ENCODE measurements at regions not wholly inside any gene's neighbourhood (a gene's known extent, or its start where the extent isn't known, plus 50 kb on each side); places are given as distances from the start of the nearest gene placed in this dataset.
"Not testable (repeated sequence)": the region's sequence is repeated elsewhere in the genome, so short reads cannot be mapped to it uniquely, and the experiment has no call there.

DNA sequence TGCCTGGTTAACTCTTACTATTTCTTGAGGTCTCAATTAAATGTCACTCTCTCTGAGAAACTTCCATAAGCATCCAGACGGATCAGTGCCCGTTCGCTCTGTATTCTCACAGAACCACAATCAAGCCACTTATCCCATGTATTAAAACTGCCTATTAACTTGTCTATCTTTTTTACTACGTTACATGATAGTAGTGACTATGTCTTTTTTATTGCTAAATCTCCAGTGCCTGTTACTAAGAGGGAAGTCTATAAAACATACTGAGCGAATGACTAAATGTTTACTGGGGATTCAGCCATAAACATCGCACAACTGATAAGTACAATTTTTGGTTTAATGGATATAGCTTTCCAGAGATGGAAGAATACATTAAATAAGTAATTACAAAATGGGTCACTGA, 399.9 kb downstream of the NXPH1 start:
- Histone ChIP-seq H3K36me3 (ENCODE audit: insufficient read depth, low read length) (no peaks in the 10 kb centered on the region), H2AFZ (ENCODE audit: low read length) (no peak overlapping the region), H3K4me3 (ENCODE audit: low read length) (no peak overlapping the region), H3K27ac (ENCODE audit: low read length) (no peak overlapping the region), H3K4me1 (ENCODE audit: low read length) (no peaks in the 10 kb centered on the region), H3K9me2 (replicated peaks; ENCODE audit: insufficient read depth, low read length) (no peaks in the 10 kb centered on the region), H3K9me3 (ENCODE audit: low read length) (peaks cover 5% of the 10 kb centered on the region; the same call in 1 of the 2 replicates), H3K9ac (ENCODE audit: low read length) (no peak overlapping the region), H3K79me2 (ENCODE audit: low read length) (no peaks in the 10 kb centered on the region), H3K27me3 (ENCODE audit: low read length) (no peaks in the 10 kb centered on the region), H4K20me1 (ENCODE audit: insufficient read depth, low read depth, low read length) (no peaks in the 10 kb centered on the region), H3K4me2 (ENCODE audit: low read depth, low read length, poor library complexity, severe bottlenecking) (no peak overlapping the region)
- DNase-seq, result no peak

GRCh38 chr7:8841171-8841570, 407.8 kb downstream of the NXPH1 start:
- Histone ChIP-seq H2AFZ (ENCODE audit: low read length) (no peak overlapping the region), H3K4me1 (ENCODE audit: low read length) (no peaks in the 10 kb centered on the region)

GRCh38 chr7:8871716-8872115, 438.3 kb downstream of the NXPH1 start:
- Histone ChIP-seq H3K4me3 (ENCODE audit: low read length) (no peak overlapping the region), H4K20me1 (ENCODE audit: insufficient read depth, low read depth, low read length) (no peaks in the 10 kb centered on the region), H3K36me3 (ENCODE audit: insufficient read depth, low read length) (no peaks in the 10 kb centered on the region), H3K27me3 (ENCODE audit: low read length) (no peaks in the 10 kb centered on the region), H2AFZ (ENCODE audit: low read length) (no peak overlapping the region), H3K27ac (ENCODE audit: low read length) (no peak overlapping the region), H3K4me2 (ENCODE audit: low read depth, low read length, poor library complexity, severe bottlenecking) (no peak overlapping the region), H3K9me2 (replicated peaks; ENCODE audit: insufficient read depth, low read length) (no peaks in the 10 kb centered on the region), H3K9ac (ENCODE audit: low read length) (no peak overlapping the region), H3K79me2 (ENCODE audit: low read length) (no peaks in the 10 kb centered on the region), H3K4me1 (ENCODE audit: low read length) (no peaks in the 10 kb centered on the region), H3K9me3 (ENCODE audit: low read length) (peaks cover 8% of the 10 kb centered on the region; the same call in 1 of the 2 replicates)
- no peak for DNase-seq

More at GRCh38 chr7:8841171-8841570, 407.8 kb downstream of the NXPH1 start:
- Histone ChIP-seq H3K27ac (ENCODE audit: low read length) (no peak overlapping the region), H3K9me2 (replicated peaks; ENCODE audit: insufficient read depth, low read length) (no peaks in the 10 kb centered on the region), H3K36me3 (ENCODE audit: insufficient read depth, low read length) (no peaks in the 10 kb centered on the region), H3K9me3 (ENCODE audit: low read length) (no peaks in the 10 kb centered on the region), H3K27me3 (ENCODE audit: low read length) (no peaks in the 10 kb centered on the region), H3K4me3 (ENCODE audit: low read length) (no peak overlapping the region), H3K4me2 (ENCODE audit: low read depth, low read length, poor library complexity, severe bottlenecking) (no peak overlapping the region), H3K79me2 (ENCODE audit: low read length) (no peaks in the 10 kb centered on the region), H4K20me1 (ENCODE audit: insufficient read depth, low read depth, low read length) (no peaks in the 10 kb centered on the region), H3K9ac (ENCODE audit: low read length) (no peak overlapping the region)
- no peak for DNase-seq

- no peak overlapping the region for H3K4me3 ChIP-seq (ENCODE audit: low read length)
- H3K79me2 ChIP-seq (ENCODE audit: low read length), result no peaks in the 10 kb centered on the region
- H3K27me3 ChIP-seq (ENCODE audit: low read length), result no peaks in the 10 kb centered on the region
- H3K9me2 ChIP-seq (replicated peaks; ENCODE audit: insufficient read depth, low read length), result no peaks in the 10 kb centered on the region
- H2AFZ ChIP-seq (ENCODE audit: low read length), result no peak overlapping the region
- H3K36me3 ChIP-seq (ENCODE audit: insufficient read depth, low read length), result no peaks in the 10 kb centered on the region
- H3K27ac ChIP-seq (ENCODE audit: low read length), result no peak overlapping the region
- no peak overlapping the region for H3K9ac ChIP-seq (ENCODE audit: low read length)
- no peaks in the 10 kb centered on the region; the same call in 1 of the 2 replicates for H3K9me3 ChIP-seq (ENCODE audit: low read length)
- H3K4me2 ChIP-seq (ENCODE audit: low read depth, low read length, poor library complexity, severe bottlenecking), result no peak overlapping the region
- H4K20me1 ChIP-seq (ENCODE audit: insufficient read depth, low read depth, low read length), result no peaks in the 10 kb centered on the region
- no peak for DNase-seq
- no peaks in the 10 kb centered on the region for H3K4me1 ChIP-seq (ENCODE audit: low read length)
Measured at GRCh38 chr7:8881916-8882315, 448.5 kb downstream of the NXPH1 start.

DNA sequence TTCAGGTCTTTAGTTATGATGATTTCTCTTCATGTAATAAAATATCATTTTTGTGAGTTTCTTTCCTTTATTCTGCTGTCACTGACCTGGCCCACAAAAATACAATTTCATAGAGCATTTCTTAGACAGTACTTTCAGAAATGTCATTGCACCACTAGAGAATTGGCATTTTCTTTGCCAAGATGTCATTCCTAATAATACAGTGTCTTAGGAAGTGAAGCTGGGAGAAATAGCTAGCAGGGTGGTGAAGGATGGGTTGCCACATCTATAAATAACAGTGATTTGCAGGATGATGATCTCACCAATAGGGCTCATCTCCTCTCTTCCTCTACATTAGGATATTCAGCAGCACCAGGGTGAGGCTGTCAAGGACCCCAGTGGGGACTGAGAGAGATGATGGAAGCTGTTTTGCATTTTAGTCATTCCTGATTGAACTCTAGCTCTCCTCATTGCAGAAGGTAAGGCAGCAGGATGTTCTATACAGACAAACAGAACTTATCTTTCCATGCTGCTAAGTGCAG, 452.1 kb downstream of the NXPH1 start:
- no peaks in the 10 kb centered on the region for H3K79me2 ChIP-seq (ENCODE audit: low read length)
- H3K27ac ChIP-seq (ENCODE audit: low read length), result no peak overlapping the region
- no peak overlapping the region for H3K9ac ChIP-seq (ENCODE audit: low read length)
- no peak overlapping the region for H2AFZ ChIP-seq (ENCODE audit: low read length)
- no peaks in the 10 kb centered on the region for H3K4me1 ChIP-seq (ENCODE audit: low read length)
- no peaks in the 10 kb centered on the region for H3K9me2 ChIP-seq (replicated peaks; ENCODE audit: insufficient read depth, low read length)
- no peak overlapping the region for H3K4me2 ChIP-seq (ENCODE audit: low read depth, low read length, poor library complexity, severe bottlenecking)
- no peaks in the 10 kb centered on the region; the same call in 1 of the 2 replicates for H3K9me3 ChIP-seq (ENCODE audit: low read length)
- H3K4me3 ChIP-seq (ENCODE audit: low read length), result no peak overlapping the region
- no peaks in the 10 kb centered on the region for H4K20me1 ChIP-seq (ENCODE audit: insufficient read depth, low read depth, low read length)
- no peak for DNase-seq
- H3K27me3 ChIP-seq (ENCODE audit: low read length), result no peaks in the 10 kb centered on the region
- H3K36me3 ChIP-seq (ENCODE audit: insufficient read depth, low read length), result no peaks in the 10 kb centered on the region

GRCh38 chr7:8890346-8890745, 456.9 kb downstream of the NXPH1 start:
- not testable (repeated sequence) for H3K36me3 ChIP-seq (ENCODE audit: insufficient read depth, low read length); H3K4me3 ChIP-seq (ENCODE audit: low read length); H3K27me3 ChIP-seq (ENCODE audit: low read length); H3K9me2 ChIP-seq (replicated peaks; ENCODE audit: insufficient read depth, low read length); H3K9me3 ChIP-seq (ENCODE audit: low read length); H3K27ac ChIP-seq (ENCODE audit: low read length); H3K79me2 ChIP-seq (ENCODE audit: low read length); H2AFZ ChIP-seq (ENCODE audit: low read length); H3K9ac ChIP-seq (ENCODE audit: low read length); H4K20me1 ChIP-seq (ENCODE audit: insufficient read depth, low read depth, low read length); DNase-seq; H3K4me2 ChIP-seq (ENCODE audit: low read depth, low read length, poor library complexity, severe bottlenecking); H3K4me1 ChIP-seq (ENCODE audit: low read length)

DNA sequence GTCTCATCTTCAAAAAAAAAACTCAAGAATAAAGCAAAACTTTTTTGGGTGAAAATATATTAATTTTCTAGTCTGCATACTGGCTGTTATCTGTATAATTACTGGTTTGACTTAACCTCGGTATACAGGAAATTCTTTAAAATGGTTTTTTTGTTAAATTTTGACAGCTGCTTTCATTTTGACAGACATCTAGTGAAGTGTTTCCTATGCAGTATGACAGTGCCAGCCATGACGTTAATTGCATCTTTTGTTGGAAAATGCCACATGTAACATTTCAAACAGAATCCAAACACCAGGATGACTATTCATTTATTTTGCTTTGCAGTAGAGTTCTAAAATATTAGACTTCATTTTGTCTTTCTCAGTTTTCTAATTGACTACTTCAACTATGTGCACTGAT, 460.4 kb downstream of the NXPH1 start:
- Histone ChIP-seq H3K4me1 (ENCODE audit: low read length) (no peaks in the 10 kb centered on the region), H3K9ac (ENCODE audit: low read length) (no peak overlapping the region), H3K27ac (ENCODE audit: low read length) (no peak overlapping the region), H3K4me2 (ENCODE audit: low read depth, low read length, poor library complexity, severe bottlenecking) (no peak overlapping the region), H3K9me2 (replicated peaks; ENCODE audit: insufficient read depth, low read length) (no peaks in the 10 kb centered on the region), H3K9me3 (ENCODE audit: low read length) (peaks cover 7% of the 10 kb centered on the region; the same call in 1 of the 2 replicates), H4K20me1 (ENCODE audit: insufficient read depth, low read depth, low read length) (no peaks in the 10 kb centered on the region), H3K36me3 (ENCODE audit: insufficient read depth, low read length) (no peaks in the 10 kb centered on the region), H3K27me3 (ENCODE audit: low read length) (no peaks in the 10 kb centered on the region), H3K79me2 (ENCODE audit: low read length) (no peaks in the 10 kb centered on the region), H2AFZ (ENCODE audit: low read length) (no peak overlapping the region), H3K4me3 (ENCODE audit: low read length) (no peak overlapping the region)
- no peak for DNase-seq

DNA sequence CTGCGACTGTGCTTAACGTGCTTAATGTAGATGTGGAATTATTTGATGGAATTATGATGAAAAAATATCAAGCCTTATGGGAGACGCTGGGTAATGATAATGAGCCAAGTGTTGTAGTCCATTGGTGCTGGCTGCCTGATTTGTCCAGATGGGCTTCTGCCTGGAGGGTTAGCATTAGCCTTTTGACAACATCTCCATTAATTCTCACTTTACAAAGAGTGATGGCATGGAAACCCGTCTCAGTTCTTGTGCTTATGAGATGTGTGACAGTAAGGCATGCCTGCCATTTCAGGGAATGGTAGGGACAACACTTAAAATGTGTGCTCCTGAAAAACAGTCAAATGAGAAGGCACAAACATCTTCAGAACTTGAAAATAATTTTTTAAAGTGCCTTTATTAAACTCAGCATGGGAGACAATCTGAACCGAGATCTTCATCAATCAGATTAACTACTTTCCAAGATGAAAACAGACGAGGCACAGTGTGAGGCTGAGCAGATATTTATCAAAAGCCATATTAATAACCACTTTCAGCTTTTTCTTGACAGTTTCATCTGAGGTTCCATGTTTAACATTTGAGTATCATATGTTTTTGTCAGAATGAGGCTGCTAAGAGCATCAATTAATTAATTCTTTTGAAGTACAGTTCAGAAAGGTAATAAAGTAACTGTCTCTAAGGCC, 473.1 kb downstream of the NXPH1 start:
- H3K9me2 ChIP-seq (replicated peaks; ENCODE audit: insufficient read depth, low read length), result no peaks in the 10 kb centered on the region
- H2AFZ ChIP-seq (ENCODE audit: low read length), result no peak overlapping the region
- no peaks in the 10 kb centered on the region for H4K20me1 ChIP-seq (ENCODE audit: insufficient read depth, low read depth, low read length)
- no peaks in the 10 kb centered on the region; the same call in 1 of the 2 replicates for H3K9me3 ChIP-seq (ENCODE audit: low read length)
- H3K4me2 ChIP-seq (ENCODE audit: low read depth, low read length, poor library complexity, severe bottlenecking), result no peak overlapping the region
- no peaks in the 10 kb centered on the region for H3K4me1 ChIP-seq (ENCODE audit: low read length)
- no peaks in the 10 kb centered on the region for H3K27me3 ChIP-seq (ENCODE audit: low read length)
- no peaks in the 10 kb centered on the region for H3K79me2 ChIP-seq (ENCODE audit: low read length)
- H3K4me3 ChIP-seq (ENCODE audit: low read length), result no peak overlapping the region
- DNase-seq, result no peak
- H3K9ac ChIP-seq (ENCODE audit: low read length), result no peak overlapping the region
- no peaks in the 10 kb centered on the region for H3K36me3 ChIP-seq (ENCODE audit: insufficient read depth, low read length)
- no peak overlapping the region for H3K27ac ChIP-seq (ENCODE audit: low read length)

Data from Karpas-422 (cell line).